ENCODE measurements at regions not wholly inside any gene's neighbourhood (a gene's known extent, or its start where the extent isn't known, plus 50 kb on each side); places are given as distances from the start of the nearest gene placed in this dataset.

GRCh38 chr4:52472444-52472843, 186.7 kb downstream of the USP46 start:
- no peak overlapping the region for H2BK15ac ChIP-seq (ENCODE audit: low read length)
- H3K18ac ChIP-seq (ENCODE audit: extremely low read depth, low read length): no peak overlapping the region
- no peak overlapping the region for H3K4me3 ChIP-seq (ENCODE audit: extremely low read depth in 1 of 4, insufficient read depth in 2 of 4, low read depth in 3 of 4, low read length in 4 of 4)
- no peak overlapping the region for H3K14ac ChIP-seq (ENCODE audit: insufficient read length)
- H3K36me3 ChIP-seq (ENCODE audit: control insufficient read depth in 2 of 4, insufficient read depth in 4 of 4, low read length in 3 of 4): no peaks in the 10 kb centered on the region
- no peak overlapping the region for H4K8ac ChIP-seq (ENCODE audit: extremely low read depth, insufficient read depth, low read length)
- WGBS, 2 experiments (ENCODE audit: extremely low coverage in 1 of 2, insufficient coverage in 1 of 2, insufficient read length in 1 of 2, insufficient replicate concordance in 2 of 2, low coverage in 1 of 2, low lambda C conversion rate in 2 of 2, missing lambda C conversion rate in 1 of 2): 94% methylated on average over 1 of the region's 1 CpG; no CpG with 5 or more reads in 1 of the 2 experiments
- no peak overlapping the region for H2BK12ac ChIP-seq (ENCODE audit: low read depth, low read length)
- DNase-seq (ENCODE audit: low read depth in 1 of 2, low spot score in 2 of 2) (no peak), FAIRE-seq (no peak)
- no peaks in the 10 kb centered on the region for H4K20me1 ChIP-seq (replicated peaks in 1 of 2; ENCODE audit: control insufficient read depth in 1 of 2, insufficient read depth in 2 of 2, low read length in 2 of 2)
- no peak overlapping the region for H3K27ac ChIP-seq (ENCODE audit: low read depth, low read length)
- H4K5ac ChIP-seq (ENCODE audit: insufficient read length, low read depth, low read length): no peak overlapping the region
- ChIA-PET CTCF (ENCODE audit: partially characterized antibody) (interaction anchor here (2.1 kb wide), 1 partner anchor 13 kb away, joined by 5 read pairs; no protein-coding TSS in a partner anchor), POLR2A (ENCODE audit: partially characterized antibody) (no interaction called here)
- H3K27me3 ChIP-seq (replicated peaks in 1 of 4; ENCODE audit: control insufficient read depth in 3 of 4, extremely low read depth in 1 of 4, insufficient read depth in 3 of 4, low read length in 3 of 4): no peaks in the 10 kb centered on the region
- no peak overlapping the region for H3K4me2 ChIP-seq (ENCODE audit: insufficient read depth in 1 of 2, low read depth in 2 of 2, low read length in 2 of 2)
- H3K4ac ChIP-seq (replicated peaks; ENCODE audit: insufficient read length, low read depth, low read length): no peak overlapping the region
- no peaks in the 10 kb centered on the region for H3K9me3 ChIP-seq (ENCODE audit: insufficient read depth in 2 of 2, low read depth in 1 of 2, low read length in 1 of 2)
- no peak overlapping the region for H2AK5ac ChIP-seq (ENCODE audit: low read depth, low read length)
- TF ChIP-seq SIN3A (conservative IDR thresholded peaks at IDR 0.05 in 1 of 2, IDR thresholded peaks at IDR 0.05 in 1 of 2; ENCODE audit: low read depth in 1 of 2, low read length in 2 of 2) (no peak), EP300 (IDR thresholded peaks at IDR 0.05; ENCODE audit: borderline replicate concordance in 1 of 2, low read depth in 2 of 2, low read length in 2 of 2) (no peak), NRF1 (IDR thresholded peaks at IDR 0.05; ENCODE audit: low read depth, low read length) (no peak), CHD2 (IDR thresholded peaks at IDR 0.05; ENCODE audit: low read length) (no peak), TAF7 (optimal IDR thresholded peaks at IDR 0.05; ENCODE audit: borderline replicate concordance, low read depth, low read length) (no peak), ASH2L (IDR thresholded peaks at IDR 0.05; ENCODE audit: low read length) (no peak), MAFK (IDR thresholded peaks at IDR 0.05; ENCODE audit: low read depth, low read length) (no peak), TAF1 (IDR thresholded peaks at IDR 0.05; ENCODE audit: low read depth, low read length) (no peak), SP1 (IDR thresholded peaks at IDR 0.05; ENCODE audit: low read depth, low read length) (no peak), KDM4A (IDR thresholded peaks at IDR 0.05; ENCODE audit: low read depth, low read length, severe bottlenecking) (no peak), POLR2A (IDR thresholded peaks at IDR 0.05; ENCODE audit: control extremely low read depth in 1 of 2, low read depth in 2 of 2, low read length in 2 of 2) (no peak), EGR1 (IDR thresholded peaks at IDR 0.05; ENCODE audit: borderline replicate concordance, low read depth, low read length) (no peak)
- no peak overlapping the region for H3K23ac ChIP-seq (ENCODE audit: insufficient read length)
- no peak overlapping the region for H4K91ac ChIP-seq (replicated peaks; ENCODE audit: insufficient read length, low read length)
- H3K9ac ChIP-seq (replicated peaks in 1 of 4; ENCODE audit: extremely low read depth in 1 of 4, low read depth in 3 of 4, low read length in 3 of 4): no peak overlapping the region
- H2BK120ac ChIP-seq (replicated peaks; ENCODE audit: low read depth, low read length): no peak overlapping the region
- H3K56ac ChIP-seq (replicated peaks; ENCODE audit: insufficient read length, low read depth, low read length): no peak overlapping the region
- H3K23me2 ChIP-seq (ENCODE audit: low read depth, low read length): no peaks in the 10 kb centered on the region
- no peak overlapping the region for H2BK20ac ChIP-seq (ENCODE audit: low read length)
- H3K79me1 ChIP-seq (ENCODE audit: low read depth, low read length): no peaks in the 10 kb centered on the region
- no peaks in the 10 kb centered on the region for H3K4me1 ChIP-seq (replicated peaks in 1 of 4; ENCODE audit: control insufficient read depth in 3 of 4, insufficient read depth in 4 of 4, low read length in 3 of 4)
- no peaks in the 10 kb centered on the region for H3K79me2 ChIP-seq (ENCODE audit: control insufficient read depth in 1 of 2, insufficient read depth in 2 of 2, low read length in 2 of 2)
- no peak overlapping the region for H2BK5ac ChIP-seq (ENCODE audit: low read depth, low read length)
- no peak overlapping the region for H2AFZ ChIP-seq (ENCODE audit: low read length)

All from H1 (cell line).